HepG2 (cell line): ENCODE measurements at regions not wholly inside any gene's neighbourhood (a gene's known extent, or its start where the extent isn't known, plus 50 kb on each side); places are given as distances from the start of the nearest gene placed in this dataset.

Experiments
- ATAC-seq: fragments of 200-7000 bp; cut with Tn5 transposase; 3 replicates; pipeline ENCODE4 v1.9.1; 2020; ENCODE audit warnings: mild to moderate bottlenecking, moderate library complexity
- BruUV-seq: library from RNA; stranded (reverse); fragments of 400-500 nt; replicated peaks from 2 replicates; lab custom pipeline; 2021; lab: Mats Ljungman, UMichigan
- CTCF ChIA-PET: fragments of 300-600 bp; formaldehyde crosslinking; extraction: SDS; loops from one replicate; lab custom pipeline; 2021; ENCODE audit warnings: low total read pairs, inconsistent platforms, low intra/inter-chr PET ratio; lab: Yijun Ruan, JAX
- POLR2A ChIA-PET: fragments of 350-600 bp; sonication (Branson Sonifier 250); formaldehyde crosslinking; loops from one replicate; lab custom pipeline; 2020; ENCODE audit warnings: antibody characterized with exemption, inconsistent platforms; lab: Yijun Ruan, JAX
- DNase-seq: peaks from one replicate; pipeline ENCODE4 v3.0.0-alpha.2; 2015; ENCODE audit warnings: low spot score
- FAIRE-seq: peaks from 3 replicates; lab custom pipeline; 2011; peaks lifted over from hg19 to GRCh38; lab: Jason Lieb, UNC
- H2AFZ ChIP-seq: one replicate; pipeline ENCODE4 v1.6.1; 2011; ENCODE audit warnings: low read length, inconsistent platforms
- H3K27ac ChIP-seq: fragments of 300-600 bp; 3 replicates; pipeline ENCODE4 v1.8.0; 2011; ENCODE audit warnings: mixed run types, mild to moderate bottlenecking, mixed read lengths, low read length, inconsistent platforms; ENCODE audit not compliant: insufficient read depth; ENCODE audit errors: extremely low read length
- H3K27me3 ChIP-seq, 2 experiments: fragments of 200-600 bp in 1 of 2; 2 replicates in 1 of 2; 3 replicates in 1 of 2; pipeline versions ENCODE4 v1.6.0 to v1.8.0; 2011; ENCODE audit warnings: low read length in 2 of 2, mild to moderate bottlenecking in 2 of 2, moderate library complexity in 2 of 2, inconsistent platforms in 1 of 2; ENCODE audit not compliant: insufficient read depth in 2 of 2, control insufficient read depth in 1 of 2
- H3K36me3 ChIP-seq, 2 experiments: fragments of 200-600 bp in 1 of 2; replicated peaks in 1 of 2; 2 replicates in 1 of 2; 3 replicates in 1 of 2; pipeline versions ENCODE4 v1.5.1 to v1.8.0; 2011; ENCODE audit warnings: low read length in 2 of 2, inconsistent platforms in 1 of 2; ENCODE audit not compliant: insufficient read depth in 2 of 2, control insufficient read depth in 1 of 2
- H3K4me1 ChIP-seq: 2 replicates; pipeline ENCODE4 v1.5.1; 2012; ENCODE audit warnings: low read length, inconsistent platforms; ENCODE audit not compliant: insufficient read depth
- H3K4me2 ChIP-seq: 2 replicates; pipeline ENCODE4 v1.6.0; 2011; ENCODE audit warnings: low read depth, low read length, inconsistent platforms
- H3K4me3 ChIP-seq, 3 experiments: fragments of 200-600 bp in 1 of 3; sonication (generic), shearing (Covaris generic) in 1 of 3; replicated peaks in 1 of 3; 2 replicates each; pipeline ENCODE4 v1.5.1; 2011 to 2016; ENCODE audit warnings: low read length in 3 of 3, inconsistent platforms in 2 of 3, low read depth in 2 of 3, mild to moderate bottlenecking in 2 of 3, control low read depth in 1 of 3, mixed read lengths in 1 of 3; ENCODE audit not compliant: insufficient read depth in 1 of 3
- H3K79me2 ChIP-seq: one replicate; pipeline ENCODE4 v1.6.1; 2011; ENCODE audit warnings: low read length, inconsistent platforms; ENCODE audit not compliant: insufficient read depth
- H3K9ac ChIP-seq: 2 replicates; pipeline ENCODE4 v1.6.0; 2011; ENCODE audit warnings: mild to moderate bottlenecking, low read depth, low read length, inconsistent platforms; ENCODE audit not compliant: insufficient read depth
- H3K9me3 ChIP-seq: 2 replicates; pipeline ENCODE4 v1.5.1; 2012; ENCODE audit warnings: mild to moderate bottlenecking, low read length
- H4K20me1 ChIP-seq: 2 replicates; pipeline ENCODE4 v1.6.0; 2011; ENCODE audit warnings: inconsistent platforms, mild to moderate bottlenecking, low read length, moderate library complexity; ENCODE audit not compliant: insufficient read depth
- CBX1 ChIP-seq: IDR thresholded peaks from one replicate; pipeline ENCODE4 v1.6.1; 2016; ENCODE audit warnings: antibody characterized with exemption, low read depth
- NFRKB ChIP-seq: fragments of 450-650 bp; IDR thresholded peaks from 2 replicates; pipeline ENCODE4 v1.6.1; 2017
- RBAK ChIP-seq: sonication (generic); formaldehyde crosslinking; IDR thresholded peaks from 2 replicates; pipeline ENCODE4 v1.5.1; 2020; ENCODE audit warnings: mild to moderate bottlenecking, missing genetic modification reagents
- SMARCC2 ChIP-seq: fragments of 450-650 bp; IDR thresholded peaks from 2 replicates; pipeline ENCODE4 v1.6.1; 2017; ENCODE audit warnings: antibody characterized with exemption, mild to moderate bottlenecking
- SMC3 ChIP-seq: IDR thresholded peaks from 2 replicates; pipeline ENCODE4 v1.6.1; 2011; ENCODE audit warnings: low read length, improper control_type of control experiment
- SOX6 ChIP-seq, 2 experiments: fragments of 450-650 bp in 1 of 2; sonication (generic) in 1 of 2; formaldehyde crosslinking in 1 of 2; IDR thresholded peaks; 2 replicates each; pipeline versions ENCODE4 v1.4.0 to v1.6.1; 2017 to 2020; ENCODE audit warnings: antibody characterized with exemption in 1 of 2, mild to moderate bottlenecking in 1 of 2, missing genetic modification reagents in 1 of 2
- SP2 ChIP-seq: sonication (generic); formaldehyde crosslinking; IDR thresholded peaks from 2 replicates; pipeline ENCODE4 v1.5.1; 2020; ENCODE audit warnings: mild to moderate bottlenecking, missing genetic modification reagents
- ZC3H4 ChIP-seq: sonication (generic); formaldehyde crosslinking; IDR thresholded peaks from 2 replicates; pipeline ENCODE4 v1.4.0; 2020; ENCODE audit warnings: missing genetic modification reagents, borderline replicate concordance
- ZFAT ChIP-seq: sonication (generic); formaldehyde crosslinking; conservative IDR thresholded peaks from 2 replicates; pipeline ENCODE4 v1.8.1; 2023; ENCODE audit warnings: missing genetic modification reagents, inconsistent platforms
- ZFYVE20 ChIP-seq: sonication (generic); formaldehyde crosslinking; IDR thresholded peaks from 2 replicates; pipeline ENCODE4 v1.8.0; 2023; ENCODE audit warnings: low read depth, mild to moderate bottlenecking, moderate library complexity, missing genetic modification reagents, borderline replicate concordance
- ZKSCAN5 ChIP-seq: sonication (generic); formaldehyde crosslinking; IDR thresholded peaks from 2 replicates; pipeline ENCODE4 v1.5.1; 2020; ENCODE audit warnings: mild to moderate bottlenecking, missing genetic modification reagents
- ZNF790 ChIP-seq: sonication (generic); formaldehyde crosslinking; IDR thresholded peaks from 2 replicates; pipeline ENCODE4 v1.8.0; 2022; ENCODE audit warnings: missing genetic modification reagents, mild to moderate bottlenecking, borderline replicate concordance
- ZSCAN31 ChIP-seq: sonication (generic); formaldehyde crosslinking; IDR thresholded peaks from 2 replicates; pipeline ENCODE4 v1.5.0; 2020; ENCODE audit warnings: low read depth, mild to moderate bottlenecking, missing genetic modification reagents
- WGBS: methylation state at CpG from one replicate; pipeline ENCODE4 v1.1.6; 2017; ENCODE audit warnings: low lambda C conversion rate; 5-methylcytosine and 5-hydroxymethylcytosine counted together
- in situ Hi-C: cut with HindIII; loops from 2 replicates; pipeline ENCODE4 v1.10.0; 2017; ENCODE audit warnings: low pct_unique_long_range_greater_than_20kb; ENCODE audit not compliant: extremely low pct_ligation_motif_present
- intact Hi-C: fragments of 100-400 bp; cut with micrococcal nuclease; formaldehyde crosslinking; loops from one replicate; pipeline ENCODE4 v1.10.0; 2022; ENCODE audit not compliant: unreplicated experiment
- TF ChIP-seq, protein P1 (sequence below): sonication (generic); formaldehyde crosslinking; conservative IDR thresholded peaks from 2 replicates; pipeline ENCODE4 v1.4.0; 2020; ENCODE audit warnings: missing genetic modification reagents
- TF ChIP-seq, protein P2 (sequence below), 2 experiments: sonication (generic) in 1 of 2; formaldehyde crosslinking in 1 of 2; IDR thresholded peaks; 2 replicates each; pipeline versions ENCODE4 v1.5.1 to v1.6.1; 2011 to 2020; ENCODE audit warnings: borderline replicate concordance in 1 of 2, low read depth in 1 of 2, low read length in 1 of 2, mild to moderate bottlenecking in 1 of 2, missing genetic modification reagents in 1 of 2, moderate library complexity in 1 of 2
- TF ChIP-seq, protein P3 (sequence below): sonication (generic); formaldehyde crosslinking; IDR thresholded peaks from 2 replicates; pipeline ENCODE4 v1.4.0; 2020; ENCODE audit warnings: mild to moderate bottlenecking, missing genetic modification reagents, borderline replicate concordance

DNA sequence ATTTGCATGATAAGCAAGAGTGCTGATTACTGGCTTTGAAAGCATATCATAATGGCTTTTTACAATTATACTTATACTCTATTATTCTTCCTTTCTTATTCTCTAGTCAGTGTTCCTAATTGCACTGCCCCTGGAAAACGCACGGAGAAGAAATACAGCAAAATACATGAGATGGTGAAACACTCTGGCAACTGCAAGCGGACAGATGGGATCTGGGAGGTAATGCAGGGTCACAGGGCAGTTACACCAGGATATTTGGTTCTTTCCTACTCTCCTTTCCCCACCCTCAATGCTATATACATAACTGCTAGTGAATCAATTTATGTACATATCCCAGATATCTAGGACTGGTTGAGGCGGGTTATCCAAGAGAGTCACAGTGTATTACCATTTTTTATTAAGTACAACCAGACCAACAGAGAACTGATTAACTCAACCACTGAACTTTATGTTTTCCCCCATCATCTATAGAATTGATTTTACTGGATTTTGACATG, 423.7 kb downstream of the ZSWIM6 start:
- no peak for FAIRE-seq
- no peak for ATAC-seq
- Histone ChIP-seq H3K4me2 (no peak overlapping the region), H3K36me3 (no peaks in the 10 kb centered on the region), H3K9me3 (no peaks in the 10 kb centered on the region), H3K27me3 (no peaks in the 10 kb centered on the region), H3K9ac (no peak overlapping the region), H3K79me2 (no peaks in the 10 kb centered on the region), H3K4me3 (no peak overlapping the region), H3K4me1 (no peaks in the 10 kb centered on the region), H2AFZ (no peak overlapping the region), H4K20me1 (no peaks in the 10 kb centered on the region), H3K27ac (no peak overlapping the region)
- WGBS: 3% methylated on average over 4 of the region's 4 CpGs
- CTCF ChIA-PET: no interaction called here
- intact Hi-C loops: no loop called here
- no peak for DNase-seq
- BruUV-seq: no TSS peak
- POLR2A ChIA-PET: no interaction called here
- TF ChIP-seq NFRKB (no peak), ZSCAN31 (CRISPR knock-in tag) (no peak), SOX6 (IDR thresholded peaks at IDR 0.05) (no peak), SOX6 (CRISPR knock-in tag; IDR thresholded peaks at IDR 0.05) (no peak), ZNF790 (CRISPR knock-in tag) (no peak), ZC3H4 (CRISPR knock-in tag) (no peak), ZFAT (no peak), CBX1 (no peak), ZKSCAN5 (CRISPR knock-in tag) (no peak), RBAK (CRISPR knock-in tag) (no peak), SMARCC2 (no peak), SP2 (CRISPR knock-in tag) (no peak), SMC3 (no peak), ZFYVE20 (CRISPR knock-in tag) (no peak)
- TF ChIP-seq, protein P1, sequence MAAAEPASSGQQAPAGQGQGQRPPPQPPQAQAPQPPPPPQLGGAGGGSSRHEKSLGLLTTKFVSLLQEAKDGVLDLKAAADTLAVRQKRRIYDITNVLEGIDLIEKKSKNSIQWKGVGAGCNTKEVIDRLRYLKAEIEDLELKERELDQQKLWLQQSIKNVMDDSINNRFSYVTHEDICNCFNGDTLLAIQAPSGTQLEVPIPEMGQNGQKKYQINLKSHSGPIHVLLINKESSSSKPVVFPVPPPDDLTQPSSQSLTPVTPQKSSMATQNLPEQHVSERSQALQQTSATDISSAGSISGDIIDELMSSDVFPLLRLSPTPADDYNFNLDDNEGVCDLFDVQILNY (CRISPR knock-in tag): no peak
- TF ChIP-seq, protein P2, sequence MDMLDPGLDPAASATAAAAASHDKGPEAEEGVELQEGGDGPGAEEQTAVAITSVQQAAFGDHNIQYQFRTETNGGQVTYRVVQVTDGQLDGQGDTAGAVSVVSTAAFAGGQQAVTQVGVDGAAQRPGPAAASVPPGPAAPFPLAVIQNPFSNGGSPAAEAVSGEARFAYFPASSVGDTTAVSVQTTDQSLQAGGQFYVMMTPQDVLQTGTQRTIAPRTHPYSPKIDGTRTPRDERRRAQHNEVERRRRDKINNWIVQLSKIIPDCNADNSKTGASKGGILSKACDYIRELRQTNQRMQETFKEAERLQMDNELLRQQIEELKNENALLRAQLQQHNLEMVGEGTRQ (IDR thresholded peaks at IDR 0.05; ENCODE audit: low read depth, low read length): no peak
- TF ChIP-seq, protein P2 (CRISPR knock-in tag; IDR thresholded peaks at IDR 0.05; ENCODE audit: borderline replicate concordance): no peak
- TF ChIP-seq, protein P3, sequence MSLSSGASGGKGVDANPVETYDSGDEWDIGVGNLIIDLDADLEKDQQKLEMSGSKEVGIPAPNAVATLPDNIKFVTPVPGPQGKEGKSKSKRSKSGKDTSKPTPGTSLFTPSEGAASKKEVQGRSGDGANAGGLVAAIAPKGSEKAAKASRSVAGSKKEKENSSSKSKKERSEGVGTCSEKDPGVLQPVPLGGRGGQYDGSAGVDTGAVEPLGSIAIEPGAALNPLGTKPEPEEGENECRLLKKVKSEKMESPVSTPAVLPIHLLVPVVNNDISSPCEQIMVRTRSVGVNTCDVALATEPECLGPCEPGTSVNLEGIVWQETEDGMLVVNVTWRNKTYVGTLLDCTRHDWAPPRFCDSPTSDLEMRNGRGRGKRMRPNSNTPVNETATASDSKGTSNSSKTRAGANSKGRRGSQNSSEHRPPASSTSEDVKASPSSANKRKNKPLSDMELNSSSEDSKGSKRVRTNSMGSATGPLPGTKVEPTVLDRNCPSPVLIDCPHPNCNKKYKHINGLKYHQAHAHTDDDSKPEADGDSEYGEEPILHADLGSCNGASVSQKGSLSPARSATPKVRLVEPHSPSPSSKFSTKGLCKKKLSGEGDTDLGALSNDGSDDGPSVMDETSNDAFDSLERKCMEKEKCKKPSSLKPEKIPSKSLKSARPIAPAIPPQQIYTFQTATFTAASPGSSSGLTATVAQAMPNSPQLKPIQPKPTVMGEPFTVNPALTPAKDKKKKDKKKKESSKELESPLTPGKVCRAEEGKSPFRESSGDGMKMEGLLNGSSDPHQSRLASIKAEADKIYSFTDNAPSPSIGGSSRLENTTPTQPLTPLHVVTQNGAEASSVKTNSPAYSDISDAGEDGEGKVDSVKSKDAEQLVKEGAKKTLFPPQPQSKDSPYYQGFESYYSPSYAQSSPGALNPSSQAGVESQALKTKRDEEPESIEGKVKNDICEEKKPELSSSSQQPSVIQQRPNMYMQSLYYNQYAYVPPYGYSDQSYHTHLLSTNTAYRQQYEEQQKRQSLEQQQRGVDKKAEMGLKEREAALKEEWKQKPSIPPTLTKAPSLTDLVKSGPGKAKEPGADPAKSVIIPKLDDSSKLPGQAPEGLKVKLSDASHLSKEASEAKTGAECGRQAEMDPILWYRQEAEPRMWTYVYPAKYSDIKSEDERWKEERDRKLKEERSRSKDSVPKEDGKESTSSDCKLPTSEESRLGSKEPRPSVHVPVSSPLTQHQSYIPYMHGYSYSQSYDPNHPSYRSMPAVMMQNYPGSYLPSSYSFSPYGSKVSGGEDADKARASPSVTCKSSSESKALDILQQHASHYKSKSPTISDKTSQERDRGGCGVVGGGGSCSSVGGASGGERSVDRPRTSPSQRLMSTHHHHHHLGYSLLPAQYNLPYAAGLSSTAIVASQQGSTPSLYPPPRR (CRISPR knock-in tag): no peak
- in situ Hi-C loops: no loop called here
